Activated CD8-positive, alpha-beta memory T cell treated with anti-CD3 and anti-CD28 coated beads for 36 hours (primary cell): ENCODE measurements at regions not wholly inside any gene's neighbourhood (a gene's known extent, or its start where the extent isn't known, plus 50 kb on each side); places are given as distances from the start of the nearest gene placed in this dataset.
"Not testable (repeated sequence)": the region's sequence is repeated elsewhere in the genome, so short reads cannot be mapped to it uniquely, and the experiment has no call there.

ENCODE experiments used
- CTCF ChIA-PET: fragments of 350-600 bp; sonication (Branson Sonifier 250); formaldehyde crosslinking; loops from one replicate; lab custom pipeline; 2021; ENCODE audit warnings: antibody characterized with exemption; lab: Charles Lee
- POLR2A ChIA-PET: fragments of 350-600 bp; sonication (Branson Sonifier 250); formaldehyde crosslinking; loops from one replicate; lab custom pipeline; 2021; ENCODE audit warnings: antibody characterized with exemption; lab: Charles Lee

- ChIA-PET POLR2A (no interaction called here), CTCF (no interaction called here)
These were observed 241.6 kb downstream of the RAB11FIP2 start for GRCh38 chr10:117805139-117805538.

- POLR2A ChIA-PET = no interaction called here
- CTCF ChIA-PET = no interaction called here
These were observed 239.3 kb downstream of the RAB11FIP2 start for GRCh38 chr10:117807441-117807840.

GRCh38 chr10:117815816-117816215 lies 230.9 kb downstream of the RAB11FIP2 start:
- POLR2A ChIA-PET, CTCF ChIA-PET: not testable (repeated sequence)

GRCh38 chr10:117817116-117817515 lies 229.6 kb downstream of the RAB11FIP2 start:
- ChIA-PET POLR2A (no interaction called here), CTCF (no interaction called here)

GRCh38 chr10:117818721-117819120 lies 228.0 kb downstream of the RAB11FIP2 start:
- ChIA-PET POLR2A (no interaction called here), CTCF (no interaction called here)

GRCh38 chr10:117819304-117819703 lies 227.4 kb downstream of the RAB11FIP2 start:
- POLR2A ChIA-PET = no interaction called here

GRCh38 chr10:117823980-117824379 lies 222.8 kb downstream of the RAB11FIP2 start:
- POLR2A ChIA-PET = no interaction called here
- CTCF ChIA-PET = no interaction called here

More at GRCh38 chr10:117819304-117819703, 227.4 kb downstream of the RAB11FIP2 start:
- CTCF ChIA-PET = no interaction called here

GRCh38 chr10:117830205-117830604 lies 216.5 kb downstream of the RAB11FIP2 start:
- ChIA-PET POLR2A (no interaction called here), CTCF (no interaction called here)

- ChIA-PET CTCF (no interaction called here), POLR2A (no interaction called here)
These were observed 215.9 kb downstream of the RAB11FIP2 start for GRCh38 chr10:117830787-117831212.

- CTCF ChIA-PET, POLR2A ChIA-PET: not testable (repeated sequence)
These were observed 207.9 kb downstream of the RAB11FIP2 start for GRCh38 chr10:117838500-117839498.

- CTCF ChIA-PET, POLR2A ChIA-PET: not testable (repeated sequence)
These were observed 190.3 kb downstream of the RAB11FIP2 start for GRCh38 chr10:117856426-117856825.

- ChIA-PET CTCF (no interaction called here), POLR2A (no interaction called here)
These were observed 186.6 kb downstream of the RAB11FIP2 start for GRCh38 chr10:117860135-117860534.

- ChIA-PET CTCF (no interaction called here), POLR2A (no interaction called here)
These were observed 185.9 kb downstream of the RAB11FIP2 start for GRCh38 chr10:117860823-117861222.

GRCh38 chr10:117861329-117861728 lies 185.4 kb downstream of the RAB11FIP2 start:
- CTCF ChIA-PET = no interaction called here
- POLR2A ChIA-PET = no interaction called here

- POLR2A ChIA-PET = no interaction called here
- CTCF ChIA-PET = no interaction called here
These were observed 183.0 kb downstream of the RAB11FIP2 start for GRCh38 chr10:117863771-117864170.

- CTCF ChIA-PET = no interaction called here
- POLR2A ChIA-PET = no interaction called here
These were observed 180.8 kb downstream of the RAB11FIP2 start for GRCh38 chr10:117865945-117866344.

GRCh38 chr10:117868151-117868550 lies 178.6 kb downstream of the RAB11FIP2 start:
- POLR2A ChIA-PET = no interaction called here
- CTCF ChIA-PET = no interaction called here

- ChIA-PET CTCF (no interaction called here), POLR2A (no interaction called here)
These were observed 170.9 kb downstream of the RAB11FIP2 start for GRCh38 chr10:117875793-117876192.

GRCh38 chr10:117876210-117876609 lies 170.5 kb downstream of the RAB11FIP2 start:
- ChIA-PET CTCF (no interaction called here), POLR2A (no interaction called here)

- POLR2A ChIA-PET = no interaction called here
- CTCF ChIA-PET = no interaction called here
These were observed 168.1 kb downstream of the RAB11FIP2 start for GRCh38 chr10:117878626-117879025.

- ChIA-PET CTCF (no interaction called here), POLR2A (no interaction called here)
These were observed 162.6 kb downstream of the RAB11FIP2 start for GRCh38 chr10:117884093-117884492.
